GM12878 (cell line): ENCODE measurements at regions not wholly inside any gene's neighbourhood (a gene's known extent, or its start where the extent isn't known, plus 50 kb on each side); places are given as distances from the start of the nearest gene placed in this dataset.

ENCODE experiments used
- ATAC-seq: fragments of 200-7000 bp; cut with Tn5 transposase; 3 replicates; pipeline ENCODE4 v1.9.1; 2020; ENCODE audit warnings: mild to moderate bottlenecking, moderate library complexity
- BruUV-seq: library from RNA; stranded (reverse); fragments of 400-500 nt; replicated peaks from 2 replicates; lab custom pipeline; 2021; lab: Mats Ljungman, UMichigan
- CTCF ChIA-PET: fragments of 300-600 bp; sonication (Branson Sonifier 250); formaldehyde crosslinking; extraction: SDS; loops from one replicate; lab custom pipeline; 2021; ENCODE audit warnings: inconsistent platforms; lab: Yijun Ruan, JAX
- POLR2A ChIA-PET: fragments of 350-600 bp; formaldehyde crosslinking; extraction: SDS; loops from one replicate; lab custom pipeline; 2021; ENCODE audit warnings: inconsistent platforms; lab: Charles Lee
- RAD21 ChIA-PET: fragments of 300-600 bp; sonication (Branson Sonifier 250); formaldehyde crosslinking; loops from one replicate; lab custom pipeline; 2023; ENCODE audit warnings: antibody characterized with exemption; ENCODE audit not compliant: unreplicated experiment; lab: Charles Lee
- SMC1A ChIA-PET: fragments of 300-600 bp; sonication (Branson Sonifier 250); formaldehyde crosslinking; loops from one replicate; lab custom pipeline; 2023; ENCODE audit not compliant: unreplicated experiment, uncharacterized antibody; lab: Charles Lee
- DNase-seq: peaks from one replicate; pipeline ENCODE4 v3.0.0-alpha.2; 2011; ENCODE audit warnings: low read depth, low spot score
- FAIRE-seq: peaks from 3 replicates; lab custom pipeline; 2011; peaks lifted over from hg19 to GRCh38; lab: Jason Lieb, UNC
- H2AFZ ChIP-seq: 2 replicates; pipeline ENCODE4 v1.6.0; 2011; ENCODE audit warnings: low read depth, low read length, control low read depth; ENCODE audit not compliant: control insufficient read depth
- H3K27ac ChIP-seq: 2 replicates; pipeline ENCODE4 v1.5.1; 2011; ENCODE audit warnings: control low read depth; ENCODE audit not compliant: control insufficient read depth, insufficient read depth
- H3K27me3 ChIP-seq, 2 experiments: replicated peaks in 1 of 2; 2 replicates each; pipeline versions ENCODE4 v1.6.0 to v1.6.1; 2011; ENCODE audit warnings: low read length in 1 of 2; ENCODE audit not compliant: control insufficient read depth in 2 of 2, insufficient read depth in 2 of 2
- H3K36me3 ChIP-seq, 2 experiments: 2 replicates each; pipeline ENCODE4 v1.5.1; 2011; ENCODE audit warnings: low read length in 1 of 2; ENCODE audit not compliant: control insufficient read depth in 2 of 2, insufficient read depth in 2 of 2
- H3K4me1 ChIP-seq: 2 replicates; pipeline ENCODE4 v1.6.1; 2011; ENCODE audit warnings: mild to moderate bottlenecking, low read length, moderate library complexity, mixed read lengths; ENCODE audit not compliant: control insufficient read depth, insufficient read depth
- H3K4me2 ChIP-seq: 2 replicates; pipeline ENCODE4 v1.6.0; 2011; ENCODE audit warnings: control low read depth; ENCODE audit not compliant: control insufficient read depth, insufficient read depth
- H3K4me3 ChIP-seq: fragments of 200-600 bp; sonication (generic); 2 replicates; pipeline ENCODE4 v1.5.1; 2016
- H3K79me2 ChIP-seq: 2 replicates; pipeline ENCODE4 v1.6.0; 2011; ENCODE audit warnings: low read length; ENCODE audit not compliant: control insufficient read depth, insufficient read depth
- H3K9ac ChIP-seq: 2 replicates; pipeline ENCODE4 v1.8.0; 2011; ENCODE audit warnings: low read length, control low read depth, mixed read lengths; ENCODE audit not compliant: control insufficient read depth, insufficient read depth
- H3K9me3 ChIP-seq: replicated peaks from 3 replicates; pipeline ENCODE4 v1.5.1; 2011; ENCODE audit warnings: mild to moderate bottlenecking, low read length; ENCODE audit not compliant: control insufficient read depth, insufficient read depth
- H4K20me1 ChIP-seq: 2 replicates; pipeline ENCODE4 v1.6.0; 2011; ENCODE audit not compliant: control insufficient read depth, insufficient read depth
- EGR1 ChIP-seq, 2 experiments: IDR thresholded peaks; 1 replicate in 1 of 2; 2 replicates in 1 of 2; pipeline ENCODE4 v1.6.1; 2011 to 2012; ENCODE audit warnings: low read depth in 2 of 2, low read length in 2 of 2, borderline replicate concordance in 1 of 2, mild to moderate bottlenecking in 1 of 2, moderate library complexity in 1 of 2
- HSF1 ChIP-seq: fragments of 150-350 bp; IDR thresholded peaks from 2 replicates; pipeline ENCODE4 v1.6.1; 2014; ENCODE audit warnings: mild to moderate bottlenecking, low read depth, low read length
- KDM1A ChIP-seq: fragments of 200-600 bp; sonication (generic); IDR thresholded peaks from 2 replicates; pipeline ENCODE4 v1.6.1; 2016; ENCODE audit warnings: borderline replicate concordance
- TCF7 ChIP-seq: IDR thresholded peaks from 2 replicates; pipeline ENCODE4 v1.6.1; 2014; ENCODE audit warnings: antibody characterized with exemption, borderline replicate concordance
- USF2 ChIP-seq: IDR thresholded peaks from 2 replicates; pipeline ENCODE4 v1.6.1; 2011; ENCODE audit warnings: low read depth, low read length, improper control_type of control experiment, borderline replicate concordance
- WGBS: methylation state at CpG from one replicate; pipeline ENCODE4 v1.1.6; 2016; ENCODE audit warnings: low lambda C conversion rate; ENCODE audit not compliant: insufficient replicate concordance, insufficient coverage; ENCODE audit errors: missing lambda C conversion rate; 5-methylcytosine and 5-hydroxymethylcytosine counted together
- in situ Hi-C: fragments of 300-500 bp; cut with MboI; formaldehyde crosslinking; loops from 9 replicates; pipeline ENCODE4 v1.14.3; 2018; ENCODE audit warnings: mixed read lengths
- intact Hi-C: fragments of 100-400 bp; cut with micrococcal nuclease; formaldehyde crosslinking; loops from one replicate; pipeline ENCODE4 v1.14.2; 2022; ENCODE audit not compliant: unreplicated experiment
- TF ChIP-seq, protein P1 (sequence below): IDR thresholded peaks from 2 replicates; pipeline ENCODE4 v1.6.1; 2012; ENCODE audit warnings: low read depth, low read length, improper control_type of control experiment

DNA sequence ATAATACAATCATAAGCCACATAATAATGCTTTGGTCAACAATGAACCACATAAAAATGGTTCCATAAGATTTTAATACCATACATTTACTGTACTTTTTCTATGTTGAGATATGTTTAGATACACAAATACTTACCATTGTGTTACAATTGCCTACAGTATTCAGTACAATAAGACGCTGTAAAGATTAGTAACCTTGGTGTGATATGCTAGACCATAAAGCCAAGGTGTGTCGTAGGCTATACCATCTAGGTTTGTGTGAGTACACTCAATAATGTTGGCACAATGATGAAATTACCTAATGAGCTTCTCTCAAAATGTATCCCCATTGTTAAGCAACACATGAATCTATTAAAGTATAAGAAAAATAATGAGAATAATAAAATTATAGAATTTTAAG, 662.3 kb downstream of the SATB2 start (continued):
- TF ChIP-seq USF2 (no peak), TCF7 (no peak), HSF1 (no peak)
- TF ChIP-seq, protein P1, sequence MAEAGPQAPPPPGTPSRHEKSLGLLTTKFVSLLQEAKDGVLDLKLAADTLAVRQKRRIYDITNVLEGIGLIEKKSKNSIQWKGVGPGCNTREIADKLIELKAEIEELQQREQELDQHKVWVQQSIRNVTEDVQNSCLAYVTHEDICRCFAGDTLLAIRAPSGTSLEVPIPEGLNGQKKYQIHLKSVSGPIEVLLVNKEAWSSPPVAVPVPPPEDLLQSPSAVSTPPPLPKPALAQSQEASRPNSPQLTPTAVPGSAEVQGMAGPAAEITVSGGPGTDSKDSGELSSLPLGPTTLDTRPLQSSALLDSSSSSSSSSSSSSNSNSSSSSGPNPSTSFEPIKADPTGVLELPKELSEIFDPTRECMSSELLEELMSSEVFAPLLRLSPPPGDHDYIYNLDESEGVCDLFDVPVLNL = no peak

DNA sequence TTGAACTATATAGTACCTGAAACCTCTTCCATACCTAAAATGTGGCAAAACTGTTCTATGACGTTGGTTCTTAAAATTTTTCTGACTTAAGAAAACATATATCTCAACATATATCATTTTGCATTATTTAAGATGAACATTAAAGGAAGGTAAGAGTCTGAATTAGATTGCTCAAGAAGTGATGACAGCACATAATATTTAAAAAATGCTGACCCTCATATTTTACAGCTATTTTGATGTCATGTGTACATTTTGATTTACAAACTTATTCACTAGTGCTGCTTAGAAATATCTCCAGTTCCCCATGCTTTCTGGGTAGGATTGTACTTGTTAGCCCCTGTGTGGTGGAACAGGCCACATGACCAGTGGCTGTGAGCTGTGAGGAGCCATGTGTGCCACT, 666.1 kb downstream of the SATB2 start:
- ChIA-PET POLR2A (interaction anchor here (0.6 to 1.3 kb wide), 2 partner anchors 11 to 15 kb away, joined by 3 to 4 read pairs; no protein-coding TSS in a partner anchor), SMC1A (interaction anchor here (0.8 to 11.9 kb wide), 10 partner anchors 9 to 340 kb away, joined by 3 to 130 read pairs (median 5); no protein-coding TSS in a partner anchor), RAD21 (interaction anchor here (1.2 to 2.0 kb wide), 4 partner anchors 20 to 466 kb away, joined by 3 to 5 read pairs (median 4); no protein-coding TSS in a partner anchor), CTCF (interaction anchor here (0.9 to 2.5 kb wide), 5 partner anchors 9 to 134 kb away, joined by 3 to 7 read pairs (median 3); no protein-coding TSS in a partner anchor)
- BruUV-seq = no TSS peak
- no peak for TF ChIP-seq EGR1 (IDR thresholded peaks at IDR 0.05; ENCODE audit: borderline replicate concordance in 1 of 2, low read depth in 2 of 2, low read length in 2 of 2)
- no peak for TF ChIP-seq KDM1A
- Histone ChIP-seq H3K4me2 (no peak overlapping the region), H3K9ac (no peak overlapping the region), H3K4me3 (no peak overlapping the region), H3K79me2 (no peaks in the 10 kb centered on the region), H3K27ac (no peak overlapping the region), H3K4me1 (no peaks in the 10 kb centered on the region), H3K27me3 (no peaks in the 10 kb centered on the region), H3K9me3 (no peaks in the 10 kb centered on the region), H2AFZ (no peak overlapping the region), H4K20me1 (no peaks in the 10 kb centered on the region), H3K36me3 (no peaks in the 10 kb centered on the region)
- 4% methylated on average over 1 of the region's 1 CpG for WGBS
- no peak for DNase-seq
- in situ Hi-C loops (no loop called here), intact Hi-C loops (no loop called here)
- no peak for FAIRE-seq
- ATAC-seq = no peak
